Naive thymus-derived CD8-positive, alpha-beta T cell (primary cell): ENCODE measurements at regions not wholly inside any gene's neighbourhood (a gene's known extent, or its start where the extent isn't known, plus 50 kb on each side); places are given as distances from the start of the nearest gene placed in this dataset.
"Not testable (repeated sequence)": the region's sequence is repeated elsewhere in the genome, so short reads cannot be mapped to it uniquely, and the experiment has no call there.

Experiments used
- ATAC-seq, 2 donors: fragments of 150-1000 bp; cut with Tn5 transposase in 1 of 2; sonication (Bioruptor Pico), chemical (Tn5 transposase) in 1 of 2; 1 replicate in 1 of 2; 2 replicates in 1 of 2; pipeline ENCODE4 v1.10.0; 2021; ENCODE audit warnings: mild to moderate bottlenecking in 2 of 2, moderate library complexity in 2 of 2
- POLR2A ChIA-PET: fragments of 350-600 bp; sonication (Branson Sonifier 250); formaldehyde crosslinking; loops from one replicate; lab custom pipeline; 2021; ENCODE audit warnings: antibody characterized with exemption; lab: Charles Lee
- DNase-seq, 10 donors: peaks; one replicate each; pipeline versions ENCODE4 v3.0.0 to v3.0.0-alpha.2; 2020 to 2022
- H3K27ac Mint-ChIP-seq, 10 donors: one replicate each; pipeline ENCODE4 v1.8.0; 2020 to 2022; ENCODE audit warnings: mild to moderate bottlenecking in 10 of 10, mixed read lengths in 10 of 10, moderate library complexity in 4 of 10, inconsistent platforms in 1 of 10
- H3K27me3 Mint-ChIP-seq, 5 donors: one replicate each; pipeline ENCODE4 v1.8.0; 2021 to 2022; ENCODE audit warnings: mixed read lengths in 5 of 5
- H3K36me3 Mint-ChIP-seq, 3 donors: one replicate each; pipeline ENCODE4 v1.8.0; 2020 to 2022; ENCODE audit warnings: mixed read lengths in 3 of 3, mild to moderate bottlenecking in 2 of 3, inconsistent platforms in 1 of 3
- H3K4me1 Mint-ChIP-seq, 4 donors: one replicate each; pipeline ENCODE4 v1.8.0; 2021 to 2022; ENCODE audit warnings: mixed read lengths in 4 of 4
- H3K4me3 Mint-ChIP-seq, 10 donors: one replicate each; pipeline ENCODE4 v1.8.0; 2020 to 2022; ENCODE audit warnings: mild to moderate bottlenecking in 10 of 10, mixed read lengths in 10 of 10, moderate library complexity in 6 of 10, inconsistent platforms in 1 of 10
- H3K9me3 Mint-ChIP-seq, 9 donors: one replicate each; pipeline ENCODE4 v1.8.0; 2020 to 2022; ENCODE audit warnings: mixed read lengths in 9 of 9, mild to moderate bottlenecking in 3 of 9, inconsistent platforms in 1 of 9, moderate library complexity in 1 of 9

DNA sequence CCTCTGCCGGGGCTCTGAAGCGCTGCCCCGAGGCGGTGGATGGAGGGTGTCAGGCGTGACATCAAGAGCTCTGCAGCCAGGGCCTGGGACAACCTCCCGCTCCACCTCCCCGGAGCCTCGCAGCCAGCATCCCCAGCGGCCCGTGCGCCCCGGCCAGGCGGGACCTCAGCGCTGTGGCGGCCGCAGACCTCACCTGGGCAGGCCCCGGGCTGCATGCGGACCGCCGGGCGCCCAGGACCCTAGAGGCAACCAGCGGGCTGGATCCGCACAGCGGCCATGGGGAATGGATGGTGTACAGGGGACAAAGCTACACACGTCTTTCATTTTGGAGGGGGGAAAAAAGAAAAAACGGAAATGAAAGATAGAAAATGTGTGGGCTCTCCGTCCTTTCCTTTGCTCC lies 987.5 kb downstream of the TUBA3C start:
- H3K4me3 Mint-ChIP-seq, POLR2A ChIA-PET, ATAC-seq: not testable (repeated sequence)

More for the DNA sequence above, 987.5 kb downstream of the TUBA3C start:
- H3K36me3 Mint-ChIP-seq, H3K27ac Mint-ChIP-seq, H3K4me1 Mint-ChIP-seq, H3K27me3 Mint-ChIP-seq, DNase-seq: not testable (repeated sequence)
- H3K9me3 Mint-ChIP-seq: peaks cover 0 to 26% (median 4%) of the 10 kb centered on the region in 9 donors
